ENCODE measurements at regions not wholly inside any gene's neighbourhood (a gene's known extent, or its start where the extent isn't known, plus 50 kb on each side); places are given as distances from the start of the nearest gene placed in this dataset.

DNA sequence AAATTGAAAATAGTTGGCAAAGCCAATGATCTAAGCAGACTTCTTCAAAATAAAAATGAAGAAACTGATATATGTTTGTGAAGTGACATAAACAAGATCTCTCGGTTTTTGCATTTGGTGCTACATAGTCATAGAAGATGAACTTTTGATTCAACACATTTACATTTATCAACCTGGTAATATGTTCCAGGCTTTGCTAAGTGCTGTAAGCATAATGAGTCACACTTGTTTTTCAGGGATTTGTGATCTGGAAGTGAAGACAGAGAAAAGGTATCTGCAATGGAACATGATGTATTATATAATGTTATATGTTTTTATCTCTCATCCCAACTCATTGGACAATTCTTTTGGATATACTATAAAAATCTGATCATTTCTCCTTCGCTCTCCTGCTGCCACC is 801.4 kb downstream of the BRINP1 start:
- intact Hi-C loops (cut with micrococcal nuclease; ENCODE audit: unreplicated experiment): no loop called here
- POLR2A ChIA-PET: no interaction called here
- FAIRE-seq (no peak), ATAC-seq (no peak), DNase-seq (ENCODE audit: low read depth, low spot score) (no peak)
- Histone ChIP-seq H3K4me3 (no peak overlapping the region), H3K9ac (ENCODE audit: control insufficient read depth, insufficient read depth, low read length) (no peak overlapping the region), H3K27ac (ENCODE audit: control insufficient read depth, insufficient read depth) (no peak overlapping the region), H3K4me2 (ENCODE audit: control insufficient read depth, insufficient read depth) (no peak overlapping the region), H3K36me3 (ENCODE audit: control insufficient read depth in 2 of 2, insufficient read depth in 2 of 2, low read length in 1 of 2) (no peaks in the 10 kb centered on the region), H3K79me2 (ENCODE audit: control insufficient read depth, insufficient read depth, low read length) (no peaks in the 10 kb centered on the region), H4K20me1 (ENCODE audit: control insufficient read depth, insufficient read depth) (no peaks in the 10 kb centered on the region), H3K4me1 (ENCODE audit: control insufficient read depth, insufficient read depth, low read length) (no peaks in the 10 kb centered on the region), H3K9me3 (replicated peaks; ENCODE audit: control insufficient read depth, insufficient read depth, low read length) (no peaks in the 10 kb centered on the region), H3K27me3 (replicated peaks in 1 of 2; ENCODE audit: control insufficient read depth in 2 of 2, insufficient read depth in 2 of 2, low read length in 1 of 2) (no peaks in the 10 kb centered on the region), H2AFZ (ENCODE audit: control insufficient read depth, low read depth, low read length) (no peak overlapping the region)
- CTCF ChIA-PET: no interaction called here
- in situ Hi-C loops (cut with MboI): no loop called here
- no TSS peak for BruUV-seq (replicated peaks)
- RAD21 ChIA-PET (ENCODE audit: unreplicated experiment): no interaction called here
- SMC1A ChIA-PET (ENCODE audit: uncharacterized antibody, unreplicated experiment): interaction anchor here (1.2 kb wide), 1 partner anchor 14 kb away, joined by 3 read pairs; no protein-coding TSS in a partner anchor
- TF ChIP-seq KLF5 (IDR thresholded peaks at IDR 0.05; ENCODE audit: partially characterized antibody) (no peak), RCOR1 (conservative IDR thresholded peaks at IDR 0.05; ENCODE audit: low read depth, low read length) (no peak), YY1 (IDR thresholded peaks at IDR 0.05; ENCODE audit: low read depth, low read length) (no peak), ZSCAN29 (IDR thresholded peaks at IDR 0.05) (no peak)
- 3% methylated on average over 2 of the region's 2 CpGs for whole genome bisulfite sequencing (ENCODE audit: insufficient coverage, insufficient replicate concordance, low lambda C conversion rate, missing lambda C conversion rate)

DNA sequence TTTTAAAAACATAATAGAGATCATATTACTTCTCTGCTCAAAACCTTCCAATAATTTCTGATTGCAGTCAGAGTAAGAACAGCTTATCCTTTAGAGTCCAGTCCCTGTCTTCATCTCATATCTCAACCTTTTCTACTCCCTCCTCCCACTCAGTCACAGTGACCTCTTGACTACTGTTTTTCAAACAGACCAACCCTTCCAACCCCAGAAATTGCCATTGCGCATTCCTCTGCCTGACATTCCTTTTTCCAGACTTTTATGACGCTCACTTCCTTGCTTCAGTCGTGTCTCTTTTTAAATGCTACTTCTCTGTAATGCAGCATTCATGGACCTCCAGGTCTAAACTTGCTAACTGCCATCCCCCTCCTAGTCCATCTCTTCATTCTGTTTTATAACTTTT is 800.5 kb downstream of the BRINP1 start:
- Histone ChIP-seq H2AFZ (ENCODE audit: control insufficient read depth, low read depth, low read length) (no peak overlapping the region), H3K27ac (ENCODE audit: control insufficient read depth, insufficient read depth) (no peak overlapping the region), H3K9ac (ENCODE audit: control insufficient read depth, insufficient read depth, low read length) (no peak overlapping the region), H3K4me1 (ENCODE audit: control insufficient read depth, insufficient read depth, low read length) (no peaks in the 10 kb centered on the region), H3K4me3 (no peak overlapping the region), H3K9me3 (replicated peaks; ENCODE audit: control insufficient read depth, insufficient read depth, low read length) (no peaks in the 10 kb centered on the region), H3K79me2 (ENCODE audit: control insufficient read depth, insufficient read depth, low read length) (no peaks in the 10 kb centered on the region), H3K36me3 (ENCODE audit: control insufficient read depth in 2 of 2, insufficient read depth in 2 of 2, low read length in 1 of 2) (no peaks in the 10 kb centered on the region), H3K4me2 (ENCODE audit: control insufficient read depth, insufficient read depth) (no peak overlapping the region), H4K20me1 (ENCODE audit: control insufficient read depth, insufficient read depth) (no peaks in the 10 kb centered on the region), H3K27me3 (replicated peaks in 1 of 2; ENCODE audit: control insufficient read depth in 2 of 2, insufficient read depth in 2 of 2, low read length in 1 of 2) (no peaks in the 10 kb centered on the region)
- ChIA-PET POLR2A (no interaction called here), CTCF (no interaction called here), SMC1A (ENCODE audit: uncharacterized antibody, unreplicated experiment) (interaction anchor here (1.2 to 2.1 kb wide), 2 partner anchors 15 to 39 kb away, joined by 3 to 5 read pairs; no protein-coding TSS in a partner anchor), RAD21 (ENCODE audit: unreplicated experiment) (no interaction called here)
- no TSS peak for BruUV-seq (replicated peaks)
- WGBS (ENCODE audit: insufficient coverage, insufficient replicate concordance, low lambda C conversion rate, missing lambda C conversion rate): 35% methylated on average over 3 of the region's 3 CpGs
- DNase-seq (ENCODE audit: low read depth, low spot score): no peak
- TF ChIP-seq, protein P1, sequence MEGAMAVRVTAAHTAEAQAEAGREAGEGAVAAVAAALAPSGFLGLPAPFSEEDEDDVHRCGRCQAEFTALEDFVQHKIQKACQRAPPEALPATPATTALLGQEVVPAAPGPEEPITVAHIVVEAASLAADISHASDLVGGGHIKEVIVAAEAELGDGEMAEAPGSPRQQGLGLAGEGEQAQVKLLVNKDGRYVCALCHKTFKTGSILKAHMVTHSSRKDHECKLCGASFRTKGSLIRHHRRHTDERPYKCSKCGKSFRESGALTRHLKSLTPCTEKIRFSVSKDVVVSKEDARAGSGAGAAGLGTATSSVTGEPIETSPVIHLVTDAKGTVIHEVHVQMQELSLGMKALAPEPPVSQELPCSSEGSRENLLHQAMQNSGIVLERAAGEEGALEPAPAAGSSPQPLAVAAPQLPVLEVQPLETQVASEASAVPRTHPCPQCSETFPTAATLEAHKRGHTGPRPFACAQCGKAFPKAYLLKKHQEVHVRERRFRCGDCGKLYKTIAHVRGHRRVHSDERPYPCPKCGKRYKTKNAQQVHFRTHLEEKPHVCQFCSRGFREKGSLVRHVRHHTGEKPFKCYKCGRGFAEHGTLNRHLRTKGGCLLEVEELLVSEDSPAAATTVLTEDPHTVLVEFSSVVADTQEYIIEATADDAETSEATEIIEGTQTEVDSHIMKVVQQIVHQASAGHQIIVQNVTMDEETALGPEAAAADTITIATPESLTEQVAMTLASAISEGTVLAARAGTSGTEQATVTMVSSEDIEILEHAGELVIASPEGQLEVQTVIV (IDR thresholded peaks at IDR 0.05; ENCODE audit: borderline replicate concordance, partially characterized antibody): no peak
- TF ChIP-seq SPI1 (IDR thresholded peaks at IDR 0.05; ENCODE audit: borderline replicate concordance, insufficient read depth, low read depth, low read length) (no peak), SP1 (IDR thresholded peaks at IDR 0.05; ENCODE audit: low read depth, low read length) (no peak)
- FAIRE-seq: no peak
- in situ Hi-C loops (cut with MboI): no loop called here
- intact Hi-C loops (cut with micrococcal nuclease; ENCODE audit: unreplicated experiment): no loop called here
- no peak for ATAC-seq

Data from GM12878 (cell line).